Fibroblast of lung (primary cell): ENCODE measurements at regions not wholly inside any gene's neighbourhood (a gene's known extent, or its start where the extent isn't known, plus 50 kb on each side); places are given as distances from the start of the nearest gene placed in this dataset.

Experiments
- DNase-seq, 2 donors: peaks; one replicate each; pipeline versions ENCODE4 v3.0.0 to v3.0.0-alpha.2; 2010; ENCODE audit warnings: low read depth in 2 of 2
- H2AFZ ChIP-seq: 2 replicates; pipeline ENCODE4 v1.5.1; 2012; ENCODE audit warnings: low read length, control low read depth, inconsistent platforms
- H3K27ac ChIP-seq: 2 replicates; pipeline ENCODE4 v1.5.1; 2011; ENCODE audit warnings: low read length, control low read depth; ENCODE audit not compliant: insufficient read depth
- H3K27me3 ChIP-seq: 2 replicates; pipeline ENCODE4 v1.5.1; 2011; ENCODE audit warnings: mild to moderate bottlenecking, low read length; ENCODE audit not compliant: control insufficient read depth, insufficient read depth
- H3K36me3 ChIP-seq: 2 replicates; pipeline ENCODE4 v1.5.1; 2011; ENCODE audit warnings: low read length; ENCODE audit not compliant: control insufficient read depth, insufficient read depth
- H3K4me1 ChIP-seq: 2 replicates; pipeline ENCODE4 v1.5.1; 2011; ENCODE audit warnings: low read length; ENCODE audit not compliant: control insufficient read depth, insufficient read depth; ENCODE audit errors: extremely low read depth
- H3K4me2 ChIP-seq: 2 replicates; pipeline ENCODE4 v1.5.1; 2011; ENCODE audit warnings: low read length, control low read depth; ENCODE audit not compliant: insufficient read depth; ENCODE audit errors: extremely low read depth
- H3K4me3 ChIP-seq, 4 experiments: fragments of 200-600 bp in 1 of 4; sonication (generic) in 1 of 4; replicated peaks in 1 of 4; 2 replicates each; pipeline ENCODE4 v1.5.1; 2011 to 2016; ENCODE audit warnings: low read length in 4 of 4, low read depth in 3 of 4, mild to moderate bottlenecking in 3 of 4, control low read depth in 2 of 4, inconsistent platforms in 1 of 4, mixed read lengths in 1 of 4; ENCODE audit not compliant: insufficient read depth in 1 of 4; ENCODE audit errors: control extremely low read depth in 1 of 4
- H3K79me2 ChIP-seq: 2 replicates; pipeline ENCODE4 v1.5.1; 2012; ENCODE audit warnings: mild to moderate bottlenecking, low read length, inconsistent platforms; ENCODE audit not compliant: control insufficient read depth, insufficient read depth
- H3K9ac ChIP-seq: 2 replicates; pipeline ENCODE4 v1.5.1; 2011; ENCODE audit warnings: mild to moderate bottlenecking, low read length, control low read depth; ENCODE audit not compliant: insufficient read depth
- H3K9me3 ChIP-seq: 2 replicates; pipeline ENCODE4 v1.5.1; 2012; ENCODE audit warnings: low read depth, low read length; ENCODE audit not compliant: control insufficient read depth, insufficient read depth
- H4K20me1 ChIP-seq: 2 replicates; pipeline ENCODE4 v1.5.1; 2011; ENCODE audit warnings: low read length; ENCODE audit not compliant: control insufficient read depth, insufficient read depth; ENCODE audit errors: extremely low read depth
- CTCF ChIP-seq, 2 donors: IDR thresholded peaks in 1 of 2; conservative IDR thresholded peaks in 1 of 2; 1 replicate in 1 of 2; 2 replicates in 1 of 2; pipeline ENCODE4 v1.5.1; 2011 to 2012; ENCODE audit warnings: low read length in 2 of 2, control low read depth in 1 of 2, inconsistent platforms in 1 of 2, low read depth in 1 of 2, mild to moderate bottlenecking in 1 of 2
- EZH2 ChIP-seq: IDR thresholded peaks from 2 replicates; pipeline ENCODE4 v1.5.1; 2012; ENCODE audit warnings: low read length, control low read depth, mild to moderate bottlenecking; ENCODE audit errors: missing control alignments

- Histone ChIP-seq H3K4me3 (no peak overlapping the region), H3K27me3 (no peaks in the 10 kb centered on the region), H3K4me2 (no peak overlapping the region), H3K27ac (no peak overlapping the region), H4K20me1 (no peaks in the 10 kb centered on the region), H3K9me3 (no peaks in the 10 kb centered on the region), H3K9ac (no peak overlapping the region), H2AFZ (no peak overlapping the region), H3K4me1 (no peaks in the 10 kb centered on the region), H3K79me2 (no peaks in the 10 kb centered on the region), H3K36me3 (no peaks in the 10 kb centered on the region)
- TF ChIP-seq EZH2 (no peak), CTCF (conservative IDR thresholded peaks at IDR 0.05 in 1 of 2, IDR thresholded peaks at IDR 0.05 in 1 of 2; ENCODE audit: low read depth in 1 of 2, low read length in 2 of 2) (no peak)
- peak in 1 of 2 donors; percentile 6 for DNase-seq
Measured at GRCh38 chr16:62256406-62256805, 220.2 kb upstream of the CDH8 start.

- TF ChIP-seq EZH2, result no peak
- TF ChIP-seq CTCF (conservative IDR thresholded peaks at IDR 0.05 in 1 of 2, IDR thresholded peaks at IDR 0.05 in 1 of 2; ENCODE audit: low read depth in 1 of 2, low read length in 2 of 2), result no peak
- H3K9ac ChIP-seq, result no peak overlapping the region
- H3K27ac ChIP-seq, result no peak overlapping the region
- H3K4me2 ChIP-seq, result no peak overlapping the region
- no peak overlapping the region for H3K4me3 ChIP-seq
- H3K27me3 ChIP-seq, result no peaks in the 10 kb centered on the region
- no peak for DNase-seq
- no peaks in the 10 kb centered on the region for H3K36me3 ChIP-seq
- H3K79me2 ChIP-seq, result no peaks in the 10 kb centered on the region
- no peaks in the 10 kb centered on the region for H3K4me1 ChIP-seq
- H3K9me3 ChIP-seq, result no peaks in the 10 kb centered on the region
- H4K20me1 ChIP-seq, result no peaks in the 10 kb centered on the region
- H2AFZ ChIP-seq, result no peak overlapping the region
Measured at GRCh38 chr16:62254847-62255246, 218.6 kb upstream of the CDH8 start.

- H2AFZ ChIP-seq, result no peak overlapping the region
- no peaks in the 10 kb centered on the region for H4K20me1 ChIP-seq
- TF ChIP-seq CTCF (conservative IDR thresholded peaks at IDR 0.05 in 1 of 2, IDR thresholded peaks at IDR 0.05 in 1 of 2; ENCODE audit: low read depth in 1 of 2, low read length in 2 of 2) (no peak), EZH2 (no peak)
- no peaks in the 10 kb centered on the region for H3K36me3 ChIP-seq
- H3K4me1 ChIP-seq, result no peaks in the 10 kb centered on the region
- H3K4me3 ChIP-seq, result no peak overlapping the region
- H3K9ac ChIP-seq, result no peak overlapping the region
- no peaks in the 10 kb centered on the region for H3K79me2 ChIP-seq
- no peak overlapping the region for H3K27ac ChIP-seq
- no peaks in the 10 kb centered on the region for H3K9me3 ChIP-seq
- H3K27me3 ChIP-seq, result no peaks in the 10 kb centered on the region
- H3K4me2 ChIP-seq, result no peak overlapping the region
- no peak for DNase-seq
Measured at GRCh38 chr16:62254372-62254771, 218.1 kb upstream of the CDH8 start.
